Testis (tissue), 2 donors: ENCODE measurements at regions not wholly inside any gene's neighbourhood (a gene's known extent, or its start where the extent isn't known, plus 50 kb on each side); places are given as distances from the start of the nearest gene placed in this dataset.

ENCODE experiments used
- POLR2A ChIP-seq: fragments of 450-650 bp; IDR thresholded peaks from one replicate; pipeline ENCODE4 v1.6.1; 2017; ENCODE audit warnings: antibody characterized with exemption, mild to moderate bottlenecking, moderate library complexity
- TF ChIP-seq, protein P1 (sequence below), 3 experiments: fragments of 450-650 bp in 2 of 3; fragments of 200-600 bp in 1 of 3; sonication (generic) in 1 of 3; IDR thresholded peaks; one replicate each; pipeline ENCODE4 v1.5.1; 2016 to 2019; ENCODE audit warnings: antibody characterized with exemption in 3 of 3, mild to moderate bottlenecking in 2 of 3, moderate library complexity in 1 of 3

- TF ChIP-seq, protein P1, sequence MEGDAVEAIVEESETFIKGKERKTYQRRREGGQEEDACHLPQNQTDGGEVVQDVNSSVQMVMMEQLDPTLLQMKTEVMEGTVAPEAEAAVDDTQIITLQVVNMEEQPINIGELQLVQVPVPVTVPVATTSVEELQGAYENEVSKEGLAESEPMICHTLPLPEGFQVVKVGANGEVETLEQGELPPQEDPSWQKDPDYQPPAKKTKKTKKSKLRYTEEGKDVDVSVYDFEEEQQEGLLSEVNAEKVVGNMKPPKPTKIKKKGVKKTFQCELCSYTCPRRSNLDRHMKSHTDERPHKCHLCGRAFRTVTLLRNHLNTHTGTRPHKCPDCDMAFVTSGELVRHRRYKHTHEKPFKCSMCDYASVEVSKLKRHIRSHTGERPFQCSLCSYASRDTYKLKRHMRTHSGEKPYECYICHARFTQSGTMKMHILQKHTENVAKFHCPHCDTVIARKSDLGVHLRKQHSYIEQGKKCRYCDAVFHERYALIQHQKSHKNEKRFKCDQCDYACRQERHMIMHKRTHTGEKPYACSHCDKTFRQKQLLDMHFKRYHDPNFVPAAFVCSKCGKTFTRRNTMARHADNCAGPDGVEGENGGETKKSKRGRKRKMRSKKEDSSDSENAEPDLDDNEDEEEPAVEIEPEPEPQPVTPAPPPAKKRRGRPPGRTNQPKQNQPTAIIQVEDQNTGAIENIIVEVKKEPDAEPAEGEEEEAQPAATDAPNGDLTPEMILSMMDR (IDR thresholded peaks at IDR 0.05): no peak
- no peak for TF ChIP-seq POLR2A
Measured at GRCh38 chr1:218851586-218851985, 322.1 kb upstream of the LYPLAL1 start.
